ENCODE measurements at regions not wholly inside any gene's neighbourhood (a gene's known extent, or its start where the extent isn't known, plus 50 kb on each side); places are given as distances from the start of the nearest gene placed in this dataset.

DNA sequence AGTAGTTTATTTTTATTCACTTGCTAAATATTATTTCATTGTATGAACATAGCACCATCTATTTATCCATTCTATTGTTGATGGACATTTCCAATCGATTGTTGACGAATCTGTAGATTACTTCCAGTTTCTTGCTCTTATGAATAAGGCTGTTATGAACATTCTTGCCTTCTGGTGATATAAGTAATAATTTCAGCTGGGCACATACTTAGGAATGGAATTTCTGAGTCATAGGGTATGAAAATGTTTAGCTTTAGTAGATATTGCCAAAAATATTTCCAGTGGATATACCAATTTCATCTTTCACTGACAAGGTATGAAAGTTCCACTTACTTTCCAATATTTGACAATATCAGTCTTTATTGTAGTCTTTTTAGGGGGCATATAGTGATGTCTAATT is 468.5 kb downstream of the ETNK1 start:
- Histone ChIP-seq H2AFZ (ENCODE audit: control insufficient read depth, low read length) (no peak overlapping the region), H3K27me3 (ENCODE audit: control insufficient read depth, extremely low read depth, insufficient read depth, low read length) (no peaks in the 10 kb centered on the region), H3K79me2 (ENCODE audit: control insufficient read depth, insufficient read depth, low read length) (no peaks in the 10 kb centered on the region), H3K9me3 (ENCODE audit: control insufficient read depth, low read depth, low read length) (no peaks in the 10 kb centered on the region), H4K20me1 (ENCODE audit: control insufficient read depth, extremely low read depth, insufficient read depth, low read length) (no peaks in the 10 kb centered on the region), H3K4me2 (ENCODE audit: control insufficient read depth, extremely low read depth, insufficient read depth, low read depth, low read length) (no peak overlapping the region), H3K4me1 (ENCODE audit: control insufficient read depth, extremely low read depth, insufficient read depth, low read length) (peaks cover 5% of the 10 kb centered on the region), H3K27ac (ENCODE audit: control insufficient read depth, insufficient read depth, low read length) (no peak overlapping the region), H3K9me1 (ENCODE audit: control insufficient read depth, extremely low read depth, insufficient read depth, low read length) (no peaks in the 10 kb centered on the region), H3K36me3 (ENCODE audit: control insufficient read depth in 2 of 2, extremely low read depth in 1 of 2, insufficient read depth in 2 of 2, low read length in 2 of 2) (no peaks in the 10 kb centered on the region), H3K4me3 (ENCODE audit: control insufficient read depth in 2 of 3, extremely low read depth in 1 of 3, insufficient read depth in 2 of 3, low read depth in 1 of 3, low read length in 3 of 3) (no peak overlapping the region), H3K9ac (ENCODE audit: control insufficient read depth, extremely low read depth, insufficient read depth, low read length) (no peak overlapping the region)
- FAIRE-seq (peak; percentile 5), DNase-seq (ENCODE audit: low read depth, low spot score) (peak; percentile 50)
- TF ChIP-seq EZH2 (IDR thresholded peaks at IDR 0.05; ENCODE audit: low read length): no peak
- TF ChIP-seq, protein P1, sequence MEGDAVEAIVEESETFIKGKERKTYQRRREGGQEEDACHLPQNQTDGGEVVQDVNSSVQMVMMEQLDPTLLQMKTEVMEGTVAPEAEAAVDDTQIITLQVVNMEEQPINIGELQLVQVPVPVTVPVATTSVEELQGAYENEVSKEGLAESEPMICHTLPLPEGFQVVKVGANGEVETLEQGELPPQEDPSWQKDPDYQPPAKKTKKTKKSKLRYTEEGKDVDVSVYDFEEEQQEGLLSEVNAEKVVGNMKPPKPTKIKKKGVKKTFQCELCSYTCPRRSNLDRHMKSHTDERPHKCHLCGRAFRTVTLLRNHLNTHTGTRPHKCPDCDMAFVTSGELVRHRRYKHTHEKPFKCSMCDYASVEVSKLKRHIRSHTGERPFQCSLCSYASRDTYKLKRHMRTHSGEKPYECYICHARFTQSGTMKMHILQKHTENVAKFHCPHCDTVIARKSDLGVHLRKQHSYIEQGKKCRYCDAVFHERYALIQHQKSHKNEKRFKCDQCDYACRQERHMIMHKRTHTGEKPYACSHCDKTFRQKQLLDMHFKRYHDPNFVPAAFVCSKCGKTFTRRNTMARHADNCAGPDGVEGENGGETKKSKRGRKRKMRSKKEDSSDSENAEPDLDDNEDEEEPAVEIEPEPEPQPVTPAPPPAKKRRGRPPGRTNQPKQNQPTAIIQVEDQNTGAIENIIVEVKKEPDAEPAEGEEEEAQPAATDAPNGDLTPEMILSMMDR (optimal IDR thresholded peaks at IDR 0.05 in 1 of 3, IDR thresholded peaks at IDR 0.05 in 1 of 3, conservative IDR thresholded peaks at IDR 0.05 in 1 of 3; ENCODE audit: extremely low read depth in 1 of 3, insufficient read depth in 2 of 3, low read length in 3 of 3): no peak
- dilution Hi-C loops (cut with MboI; ENCODE audit: extremely low pct_ligation_motif_present, low sequenced_read_pairs): no loop called here

DNA sequence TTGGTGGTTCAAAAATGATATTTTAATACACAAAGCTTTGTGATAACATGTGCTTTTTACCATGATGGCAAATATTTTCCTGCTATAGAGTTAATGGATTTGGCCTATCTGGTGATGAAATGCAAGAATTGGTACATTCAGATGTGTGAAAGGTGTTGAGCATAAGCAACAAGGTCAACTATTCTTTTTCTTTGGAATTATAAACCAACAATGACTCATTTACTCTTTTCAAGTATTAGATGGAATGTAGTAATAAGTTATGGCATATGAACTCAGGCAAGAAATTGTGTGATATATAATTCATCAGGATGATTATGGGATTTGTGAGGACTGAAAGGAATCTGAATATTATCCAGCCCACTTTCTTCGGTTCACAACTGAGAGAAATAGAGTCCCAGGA is 471.4 kb downstream of the ETNK1 start:
- no peak overlapping the region for H3K4me3 ChIP-seq (ENCODE audit: control insufficient read depth in 2 of 3, extremely low read depth in 1 of 3, insufficient read depth in 2 of 3, low read depth in 1 of 3, low read length in 3 of 3)
- H2AFZ ChIP-seq (ENCODE audit: control insufficient read depth, low read length): no peak overlapping the region
- no peak overlapping the region for H3K9ac ChIP-seq (ENCODE audit: control insufficient read depth, extremely low read depth, insufficient read depth, low read length)
- dilution Hi-C loops (cut with MboI; ENCODE audit: extremely low pct_ligation_motif_present, low sequenced_read_pairs): no loop called here
- H3K79me2 ChIP-seq (ENCODE audit: control insufficient read depth, insufficient read depth, low read length): no peaks in the 10 kb centered on the region
- no peak overlapping the region for H3K4me2 ChIP-seq (ENCODE audit: control insufficient read depth, extremely low read depth, insufficient read depth, low read depth, low read length)
- DNase-seq (ENCODE audit: low read depth, low spot score): no peak
- no peaks in the 10 kb centered on the region for H3K9me3 ChIP-seq (ENCODE audit: control insufficient read depth, low read depth, low read length)
- H3K9me1 ChIP-seq (ENCODE audit: control insufficient read depth, extremely low read depth, insufficient read depth, low read length): no peaks in the 10 kb centered on the region
- no peaks in the 10 kb centered on the region for H4K20me1 ChIP-seq (ENCODE audit: control insufficient read depth, extremely low read depth, insufficient read depth, low read length)
- H3K27ac ChIP-seq (ENCODE audit: control insufficient read depth, insufficient read depth, low read length): no peak overlapping the region
- FAIRE-seq: peak; percentile 20
- no peaks in the 10 kb centered on the region for H3K27me3 ChIP-seq (ENCODE audit: control insufficient read depth, extremely low read depth, insufficient read depth, low read length)
- no peaks in the 10 kb centered on the region for H3K36me3 ChIP-seq (ENCODE audit: control insufficient read depth in 2 of 2, extremely low read depth in 1 of 2, insufficient read depth in 2 of 2, low read length in 2 of 2)
- H3K4me1 ChIP-seq (ENCODE audit: control insufficient read depth, extremely low read depth, insufficient read depth, low read length): peaks cover 9% of the 10 kb centered on the region
- no peak for TF ChIP-seq EZH2 (IDR thresholded peaks at IDR 0.05; ENCODE audit: low read length)
- TF ChIP-seq, protein P1 (optimal IDR thresholded peaks at IDR 0.05 in 1 of 3, IDR thresholded peaks at IDR 0.05 in 1 of 3, conservative IDR thresholded peaks at IDR 0.05 in 1 of 3; ENCODE audit: extremely low read depth in 1 of 3, insufficient read depth in 2 of 3, low read length in 3 of 3): no peak

Data from keratinocyte (primary cell).